ENCODE measurements at regions not wholly inside any gene's neighbourhood (a gene's known extent, or its start where the extent isn't known, plus 50 kb on each side); places are given as distances from the start of the nearest gene placed in this dataset.

- TF ChIP-seq POLR2A (IDR thresholded peaks at IDR 0.05) (no peak), CTCF (IDR thresholded peaks at IDR 0.05 in 4 of 5, conservative IDR thresholded peaks at IDR 0.05 in 1 of 5) (no peak)
- in situ Hi-C loops (cut with MboI; ENCODE audit: low sequenced_read_pairs in 4 of 4): no loop called here
- DNase-seq (no peak), ATAC-seq (no peak)
- H3K4me1 ChIP-seq: no peaks in the 10 kb centered on the region
- no peak overlapping the region for H3K27ac ChIP-seq
- intact Hi-C loops (cut with DNase I; ENCODE audit: low total_unique reads): no loop called here
- no peaks in the 10 kb centered on the region for H3K36me3 ChIP-seq
- H3K27me3 ChIP-seq: no peaks in the 10 kb centered on the region
- no peaks in the 10 kb centered on the region for H3K9me3 ChIP-seq
- no peak overlapping the region for H3K4me3 ChIP-seq
These were observed 274.0 kb upstream of the TMPRSS15 start for GRCh38 chr21:18677632-18678031.

GRCh38 chr21:18705971-18706370 is 302.4 kb upstream of the TMPRSS15 start:
- DNase-seq (no peak), ATAC-seq (no peak)
- Histone ChIP-seq H3K27me3 (no peaks in the 10 kb centered on the region), H3K4me3 (no peak overlapping the region), H3K4me1 (no peaks in the 10 kb centered on the region), H3K9me3 (no peaks in the 10 kb centered on the region), H3K27ac (no peak overlapping the region), H3K36me3 (no peaks in the 10 kb centered on the region)
- intact Hi-C loops (cut with DNase I; ENCODE audit: low total_unique reads) (no loop called here), in situ Hi-C loops (cut with MboI; ENCODE audit: low sequenced_read_pairs in 4 of 4) (no loop called here)
- TF ChIP-seq CTCF (IDR thresholded peaks at IDR 0.05 in 4 of 5, conservative IDR thresholded peaks at IDR 0.05 in 1 of 5) (no peak), POLR2A (IDR thresholded peaks at IDR 0.05) (no peak)

- no peaks in the 10 kb centered on the region for H3K4me1 ChIP-seq
- in situ Hi-C loops (cut with MboI; ENCODE audit: low sequenced_read_pairs in 4 of 4) (no loop called here), intact Hi-C loops (cut with DNase I; ENCODE audit: low total_unique reads) (no loop called here)
- DNase-seq: no peak
- TF ChIP-seq CTCF (IDR thresholded peaks at IDR 0.05 in 4 of 5, conservative IDR thresholded peaks at IDR 0.05 in 1 of 5) (no peak), POLR2A (IDR thresholded peaks at IDR 0.05) (no peak)
- H3K27ac ChIP-seq: no peak overlapping the region
- no peak for ATAC-seq
- no peak overlapping the region for H3K4me3 ChIP-seq
- no peaks in the 10 kb centered on the region for H3K9me3 ChIP-seq
- no peaks in the 10 kb centered on the region for H3K36me3 ChIP-seq
- no peaks in the 10 kb centered on the region for H3K27me3 ChIP-seq
These were observed 308.1 kb upstream of the TMPRSS15 start for GRCh38 chr21:18711662-18712061.

- no peak for TF ChIP-seq CTCF (IDR thresholded peaks at IDR 0.05 in 4 of 5, conservative IDR thresholded peaks at IDR 0.05 in 1 of 5)
- TF ChIP-seq POLR2A (IDR thresholded peaks at IDR 0.05): no peak
- in situ Hi-C loops (cut with MboI; ENCODE audit: low sequenced_read_pairs in 4 of 4): no loop called here
- no peak for ATAC-seq
- intact Hi-C loops (cut with DNase I; ENCODE audit: low total_unique reads): no loop called here
- Histone ChIP-seq H3K27ac (no peak overlapping the region), H3K36me3 (no peaks in the 10 kb centered on the region), H3K27me3 (no peaks in the 10 kb centered on the region), H3K9me3 (no peaks in the 10 kb centered on the region), H3K4me1 (no peaks in the 10 kb centered on the region), H3K4me3 (no peak overlapping the region)
- no peak for DNase-seq
These were observed 312.0 kb upstream of the TMPRSS15 start for GRCh38 chr21:18715606-18716005.

- no peaks in the 10 kb centered on the region for H3K4me1 ChIP-seq
- ATAC-seq: no peak
- no peaks in the 10 kb centered on the region for H3K27me3 ChIP-seq
- intact Hi-C loops (cut with DNase I; ENCODE audit: low total_unique reads): no loop called here
- TF ChIP-seq CTCF (IDR thresholded peaks at IDR 0.05 in 4 of 5, conservative IDR thresholded peaks at IDR 0.05 in 1 of 5) (no peak), POLR2A (IDR thresholded peaks at IDR 0.05) (no peak)
- DNase-seq: no peak
- H3K36me3 ChIP-seq: no peaks in the 10 kb centered on the region
- no peaks in the 10 kb centered on the region for H3K9me3 ChIP-seq
- no peak overlapping the region for H3K4me3 ChIP-seq
- no peak overlapping the region for H3K27ac ChIP-seq
- in situ Hi-C loops (cut with MboI; ENCODE audit: low sequenced_read_pairs in 4 of 4): no loop called here
These were observed 313.1 kb upstream of the TMPRSS15 start for GRCh38 chr21:18716578-18717138.

Data from gastrocnemius medialis (tissue), 4 donors.